Sigmoid colon (tissue), 6 donors: ENCODE measurements at regions not wholly inside any gene's neighbourhood (a gene's known extent, or its start where the extent isn't known, plus 50 kb on each side); places are given as distances from the start of the nearest gene placed in this dataset.

ENCODE experiments used
- DNase-seq: peaks from one replicate; pipeline ENCODE4 v3.0.0-alpha.2; 2019
- H3K27ac ChIP-seq, 4 donors: fragments of 200-600 bp; sonication (generic); one replicate each; pipeline ENCODE4 v1.5.1; 2016 to 2019; ENCODE audit warnings: mild to moderate bottlenecking in 1 of 4
- H3K27me3 ChIP-seq, 3 donors: fragments of 200-600 bp; sonication (generic); one replicate each; pipeline ENCODE4 v1.5.1; 2019; ENCODE audit warnings: mild to moderate bottlenecking in 1 of 3
- H3K36me3 ChIP-seq, 4 donors: fragments of 200-600 bp; sonication (generic); one replicate each; pipeline ENCODE4 v1.5.1; 2016 to 2019
- H3K4me1 ChIP-seq, 4 donors: fragments of 200-600 bp; sonication (generic); one replicate each; pipeline ENCODE4 v1.5.1; 2017 to 2019
- H3K4me3 ChIP-seq, 4 donors: fragments of 200-600 bp; sonication (generic); one replicate each; pipeline ENCODE4 v1.5.1; 2017 to 2019; ENCODE audit warnings: mild to moderate bottlenecking in 2 of 4, moderate library complexity in 1 of 4
- H3K9me3 ChIP-seq, 4 donors: fragments of 200-600 bp in 3 of 4; sonication (generic) in 3 of 4; one replicate each; pipeline versions ENCODE4 v1.5.1 to v1.6.1; 2013 to 2019
- CTCF ChIP-seq, 4 experiments: fragments of 450-650 bp in 3 of 4; fragments of 200-600 bp in 1 of 4; IDR thresholded peaks; one replicate each; pipeline ENCODE4 v1.5.1; 2016 to 2019; ENCODE audit warnings: antibody characterized with exemption in 4 of 4, mild to moderate bottlenecking in 3 of 4, moderate library complexity in 2 of 4
- EP300 ChIP-seq, 4 donors: sonication (generic); formaldehyde crosslinking; IDR thresholded peaks; one replicate each; pipeline ENCODE4 v1.6.1; 2017; ENCODE audit warnings: antibody characterized with exemption in 4 of 4
- POLR2A ChIP-seq, 2 donors: fragments of 450-650 bp; IDR thresholded peaks; one replicate each; pipeline ENCODE4 v1.6.1; 2016; ENCODE audit warnings: antibody characterized with exemption in 2 of 2, mild to moderate bottlenecking in 2 of 2, moderate library complexity in 2 of 2
- POLR2AphosphoS5 ChIP-seq, 4 donors: sonication (generic); formaldehyde crosslinking; IDR thresholded peaks; one replicate each; pipeline ENCODE4 v1.6.1; 2017; ENCODE audit warnings: antibody characterized with exemption in 4 of 4
- WGBS, 2 donors: extraction: QIAGEN DNeasy Blood & Tissue Kit; methylation state at CpG; one replicate each; pipeline ENCODE4 v1.1.7; 2013; 5-methylcytosine and 5-hydroxymethylcytosine counted together
- intact Hi-C: fragments of 100-400 bp; cut with DNase I; formaldehyde crosslinking; loops from one replicate; pipeline ENCODE4 v1.15.1; 2023
- donor health status: healthy with polysubstance abuse.
- donor health status: healthy.

GRCh38 chr1:104156738-104157137 lies 407.0 kb downstream of the AMY1C start:
- intact Hi-C loops: no loop called here
- H3K4me3 ChIP-seq: no peak overlapping the region
- H3K4me1 ChIP-seq: no peaks in the 10 kb centered on the region
- H3K9me3 ChIP-seq: no peaks in the 10 kb centered on the region
- no peak for DNase-seq
- no peak overlapping the region for H3K27ac ChIP-seq
- H3K36me3 ChIP-seq: no peaks in the 10 kb centered on the region
- WGBS, 2 donors: 58 to 83% methylated on average over 4 of the region's 4 CpGs
- TF ChIP-seq CTCF (IDR thresholded peaks at IDR 0.05): no peak
- TF ChIP-seq EP300 (IDR thresholded peaks at IDR 0.05): no peak
- TF ChIP-seq POLR2A (IDR thresholded peaks at IDR 0.05): no peak
- TF ChIP-seq POLR2AphosphoS5 (IDR thresholded peaks at IDR 0.05): no peak
- H3K27me3 ChIP-seq: no peaks in the 10 kb centered on the region

GRCh38 chr1:104163912-104164476 lies 414.3 kb downstream of the AMY1C start:
- Histone ChIP-seq H3K27me3 (no peaks in the 10 kb centered on the region), H3K9me3 (no peaks in the 10 kb centered on the region), H3K4me1 (no peaks in the 10 kb centered on the region), H3K36me3 (no peaks in the 10 kb centered on the region), H3K27ac (no peak overlapping the region), H3K4me3 (no peak overlapping the region)
- 74 to 82% methylated on average over 3 of the region's 3 CpGs for WGBS, 2 donors
- TF ChIP-seq POLR2AphosphoS5 (IDR thresholded peaks at IDR 0.05): no peak
- no peak for TF ChIP-seq POLR2A (IDR thresholded peaks at IDR 0.05)
- no peak for TF ChIP-seq CTCF (IDR thresholded peaks at IDR 0.05)
- no peak for TF ChIP-seq EP300 (IDR thresholded peaks at IDR 0.05)
- intact Hi-C loops: no loop called here
- DNase-seq: no peak

- H3K27ac ChIP-seq: no peak overlapping the region
- no peak for TF ChIP-seq POLR2AphosphoS5 (IDR thresholded peaks at IDR 0.05)
- no peak for TF ChIP-seq POLR2A (IDR thresholded peaks at IDR 0.05)
- no peak for TF ChIP-seq CTCF (IDR thresholded peaks at IDR 0.05)
- TF ChIP-seq EP300 (IDR thresholded peaks at IDR 0.05): no peak
- no peak for DNase-seq
- intact Hi-C loops: no loop called here
- H3K36me3 ChIP-seq: no peaks in the 10 kb centered on the region
- no peaks in the 10 kb centered on the region for H3K4me1 ChIP-seq
- H3K4me3 ChIP-seq: no peak overlapping the region
- H3K27me3 ChIP-seq: no peaks in the 10 kb centered on the region
- 91 to 94% methylated on average over 25 of the region's 25 CpGs for WGBS, 2 donors
- no peaks in the 10 kb centered on the region for H3K9me3 ChIP-seq
Measured at GRCh38 chr1:104172243-104172681, 422.6 kb downstream of the AMY1C start.

GRCh38 chr1:104182251-104182650 lies 432.6 kb downstream of the AMY1C start:
- intact Hi-C loops: no loop called here
- H3K9me3 ChIP-seq: no peaks in the 10 kb centered on the region
- H3K27me3 ChIP-seq: no peaks in the 10 kb centered on the region
- H3K4me1 ChIP-seq: no peaks in the 10 kb centered on the region
- no peak overlapping the region for H3K27ac ChIP-seq
- no peak for DNase-seq
- 11 to 21% methylated on average over 3 of the region's 3 CpGs for WGBS, 2 donors
- H3K36me3 ChIP-seq: no peaks in the 10 kb centered on the region
- no peak overlapping the region for H3K4me3 ChIP-seq
- TF ChIP-seq POLR2AphosphoS5 (IDR thresholded peaks at IDR 0.05): no peak
- TF ChIP-seq CTCF (IDR thresholded peaks at IDR 0.05): no peak

GRCh38 chr1:104189207-104189606 lies 439.5 kb downstream of the AMY1C start:
- no peaks in the 10 kb centered on the region for H3K4me1 ChIP-seq
- H3K4me3 ChIP-seq: no peak overlapping the region
- no peaks in the 10 kb centered on the region for H3K36me3 ChIP-seq
- H3K27me3 ChIP-seq: no peaks in the 10 kb centered on the region
- intact Hi-C loops: no loop called here
- H3K9me3 ChIP-seq: no peaks in the 10 kb centered on the region
- 41 to 72% methylated on average over 1 of the region's 1 CpG for WGBS, 2 donors
- no peak for DNase-seq
- H3K27ac ChIP-seq: no peak overlapping the region
- no peak for TF ChIP-seq POLR2AphosphoS5 (IDR thresholded peaks at IDR 0.05)
